Stomach (tissue), 8 donors: ENCODE measurements at regions not wholly inside any gene's neighbourhood (a gene's known extent, or its start where the extent isn't known, plus 50 kb on each side); places are given as distances from the start of the nearest gene placed in this dataset.

Experiments
- DNase-seq, 2 donors: peaks; one replicate each; pipeline versions ENCODE4 v3.0.0 to v3.0.0-alpha.2; 2013 to 2019
- H3K27ac ChIP-seq, 5 donors: fragments of 200-600 bp in 4 of 5; sonication (generic) in 4 of 5; one replicate each; pipeline ENCODE4 v1.5.1; 2013 to 2019; ENCODE audit warnings: mild to moderate bottlenecking in 1 of 5, moderate library complexity in 1 of 5
- H3K27me3 ChIP-seq, 3 donors: fragments of 200-600 bp; sonication (generic); one replicate each; pipeline ENCODE4 v1.5.1; 2017 to 2019; ENCODE audit warnings: mixed run types in 1 of 3
- H3K36me3 ChIP-seq, 4 donors: fragments of 200-600 bp; sonication (generic); 1 replicate in 3 of 4; 2 replicates in 1 of 4; pipeline ENCODE4 v1.5.1; 2016 to 2019
- H3K4me1 ChIP-seq, 4 donors: fragments of 200-600 bp; sonication (generic); one replicate each; pipeline ENCODE4 v1.5.1; 2016 to 2019
- H3K4me3 ChIP-seq, 4 donors: fragments of 200-600 bp; sonication (generic) in 3 of 4; one replicate each; pipeline ENCODE4 v1.5.1; 2016 to 2019; ENCODE audit warnings: mild to moderate bottlenecking in 1 of 4
- H3K9me3 ChIP-seq, 4 donors: fragments of 200-600 bp; sonication (generic); one replicate each; pipeline ENCODE4 v1.5.1; 2016 to 2019
- CTCF ChIP-seq, 7 experiments: fragments of 450-650 bp in 4 of 7; fragments of 200-600 bp in 3 of 7; sonication (generic) in 3 of 7; IDR thresholded peaks; one replicate each; pipeline ENCODE4 v1.5.1; 2016 to 2019; ENCODE audit warnings: antibody characterized with exemption in 7 of 7, control low read depth in 2 of 7, mild to moderate bottlenecking in 1 of 7
- EP300 ChIP-seq: sonication (generic); formaldehyde crosslinking; IDR thresholded peaks from one replicate; pipeline ENCODE4 v1.6.1; 2017; ENCODE audit warnings: antibody characterized with exemption
- POLR2A ChIP-seq, 4 donors: fragments of 450-650 bp; IDR thresholded peaks; one replicate each; pipeline ENCODE4 v1.6.1; 2016; ENCODE audit warnings: antibody characterized with exemption in 4 of 4, control low read depth in 2 of 4, mild to moderate bottlenecking in 1 of 4, moderate library complexity in 1 of 4
- POLR2AphosphoS5 ChIP-seq, 3 donors: sonication (generic); formaldehyde crosslinking; IDR thresholded peaks; one replicate each; pipeline ENCODE4 v1.6.1; 2016; ENCODE audit warnings: antibody characterized with exemption in 3 of 3
- WGBS, 5 donors: extraction: QIAGEN DNeasy Blood & Tissue Kit in 3 of 5; methylation state at CpG; one replicate each; pipeline versions ENCODE4 v1.1.5 to v1.1.7; 2013 to 2018; 5-methylcytosine and 5-hydroxymethylcytosine counted together
- intact Hi-C: fragments of 100-400 bp; cut with DNase I; formaldehyde crosslinking; loops from one replicate; pipeline ENCODE4 v1.15.1; 2023; ENCODE audit warnings: low total_unique reads
- donor health status: healthy with polysubstance abuse.
- donor health status: Bipolar disorder and iron deficiency.
- donor health status: healthy.

DNA sequence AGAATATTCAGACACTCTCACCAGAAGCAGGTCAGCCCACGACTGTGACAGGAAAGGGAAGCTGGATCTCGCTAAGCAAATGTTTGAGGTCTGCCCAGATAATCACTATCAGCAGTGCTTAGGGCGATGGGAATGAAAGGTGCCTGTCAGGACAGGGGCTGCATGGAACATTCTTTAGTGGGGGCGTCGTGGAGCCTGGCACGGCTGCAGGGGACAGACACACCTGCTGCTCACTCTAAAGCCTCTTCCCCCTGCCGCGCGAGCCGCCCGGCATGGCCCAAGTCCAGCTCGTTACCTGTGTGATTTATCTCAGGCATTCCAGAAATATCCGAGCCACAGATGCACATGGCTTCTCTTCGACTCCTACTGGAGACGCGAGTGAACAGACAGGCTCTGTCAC lies 235.5 kb downstream of the GLRX3 start:
- intact Hi-C loops: no loop called here
- no peak overlapping the region for H3K4me3 ChIP-seq
- H3K27me3 ChIP-seq: peaks cover 0 to 22% (median 0%) of the 10 kb centered on the region in 3 donors
- 30 to 56% (median 34%) methylated on average over 11 to 16 of the region's 16 CpGs for WGBS, 5 donors
- H3K9me3 ChIP-seq: peaks cover 0 to 15% (median 4%) of the 10 kb centered on the region in 4 donors
- peak in 1 of 2 donors; percentile 14 for DNase-seq
- H3K36me3 ChIP-seq: no peaks in the 10 kb centered on the region
- no peaks in the 10 kb centered on the region for H3K4me1 ChIP-seq
- H3K27ac ChIP-seq: no peak overlapping the region
- TF ChIP-seq POLR2A (IDR thresholded peaks at IDR 0.05): no peak
- TF ChIP-seq EP300: no peak
- TF ChIP-seq CTCF (IDR thresholded peaks at IDR 0.05): no peak
- TF ChIP-seq POLR2AphosphoS5 (IDR thresholded peaks at IDR 0.05): no peak

DNA sequence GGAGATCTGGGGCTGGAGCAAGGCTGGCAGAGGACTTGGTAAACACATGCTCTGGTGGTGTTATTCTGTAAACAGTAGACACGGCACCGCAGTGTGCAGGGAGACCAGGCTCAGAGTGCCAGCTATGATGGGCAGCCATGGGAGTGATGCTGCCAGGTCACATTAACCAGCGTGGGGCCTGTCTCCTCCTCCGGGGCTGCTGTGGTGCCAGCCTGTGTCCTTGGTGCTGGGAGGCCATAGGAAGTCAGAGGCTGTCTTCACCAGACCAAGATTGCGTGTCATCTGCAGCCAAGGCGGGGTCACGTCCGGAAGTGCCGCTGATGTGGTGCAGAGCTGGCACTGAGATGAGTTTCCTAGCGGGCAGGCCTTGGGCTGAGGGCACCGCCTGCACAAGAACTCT lies 236.0 kb downstream of the GLRX3 start:
- no peak overlapping the region for H3K27ac ChIP-seq
- intact Hi-C loops: no loop called here
- TF ChIP-seq CTCF (IDR thresholded peaks at IDR 0.05) (no peak), POLR2AphosphoS5 (IDR thresholded peaks at IDR 0.05) (no peak), EP300 (no peak), POLR2A (IDR thresholded peaks at IDR 0.05) (no peak)
- WGBS, 5 donors: 84 to 87% (median 87%) methylated on average over 10 to 11 of the region's 11 CpGs
- H3K27me3 ChIP-seq: peaks cover 0 to 22% (median 0%) of the 10 kb centered on the region in 3 donors
- peak in 1 of 2 donors; percentile 17 for DNase-seq
- no peaks in the 10 kb centered on the region for H3K36me3 ChIP-seq
- H3K4me3 ChIP-seq: no peak overlapping the region
- H3K9me3 ChIP-seq: peaks cover 0 to 15% (median 4%) of the 10 kb centered on the region in 4 donors
- H3K4me1 ChIP-seq: no peaks in the 10 kb centered on the region

GRCh38 chr10:130372866-130373265 lies 236.7 kb downstream of the GLRX3 start:
- H3K27ac ChIP-seq: no peak overlapping the region
- TF ChIP-seq EP300 (no peak), POLR2A (IDR thresholded peaks at IDR 0.05) (no peak), POLR2AphosphoS5 (IDR thresholded peaks at IDR 0.05) (no peak)
- H3K27me3 ChIP-seq: peaks cover 0 to 25% (median 0%) of the 10 kb centered on the region in 3 donors
- peak in 1 of 2 donors; percentile 10 for DNase-seq
- intact Hi-C loops: no loop called here
- WGBS, 5 donors: 58 to 73% (median 66%) methylated on average over 9 of the region's 9 CpGs
- H3K36me3 ChIP-seq: no peaks in the 10 kb centered on the region
- H3K4me1 ChIP-seq: no peaks in the 10 kb centered on the region
- no peak overlapping the region for H3K4me3 ChIP-seq
- H3K9me3 ChIP-seq: peaks cover 0 to 12% (median 4%) of the 10 kb centered on the region in 4 donors

DNA sequence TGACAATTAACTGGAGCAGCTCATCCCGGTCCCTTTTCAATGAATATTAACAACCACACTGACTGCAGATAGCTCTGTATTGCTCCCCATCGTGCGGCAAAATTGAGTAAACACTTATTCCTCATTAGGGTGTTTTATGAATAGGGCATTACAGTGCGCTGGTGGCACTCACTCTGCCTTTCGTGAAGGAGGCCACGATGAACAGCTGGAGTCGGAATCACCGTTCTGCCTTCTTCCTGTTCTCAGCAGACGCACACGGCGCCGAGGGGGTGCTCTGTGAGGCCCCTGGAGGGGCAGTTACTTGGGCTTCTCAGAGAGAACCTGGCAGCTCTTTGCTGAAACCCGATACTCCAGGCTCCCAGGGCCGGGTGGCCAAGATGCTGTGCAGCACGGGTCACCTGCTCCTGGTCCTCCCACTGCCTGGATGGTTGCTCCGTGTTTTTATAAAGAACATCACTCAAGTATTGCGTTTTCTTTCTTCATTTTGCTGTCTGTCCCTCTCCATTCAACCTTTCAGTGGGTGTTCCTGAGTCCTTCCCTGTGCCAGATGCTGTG lies 241.9 kb downstream of the GLRX3 start:
- no peak for DNase-seq
- WGBS, 5 donors: 49 to 59% (median 56%) methylated on average over 17 of the region's 17 CpGs
- Histone ChIP-seq H3K36me3 (no peaks in the 10 kb centered on the region), H3K27me3 (peaks cover 0 to 18% (median 0%) of the 10 kb centered on the region in 3 donors), H3K4me1 (no peaks in the 10 kb centered on the region), H3K9me3 (peaks cover 0 to 29% (median 16%) of the 10 kb centered on the region in 4 donors), H3K4me3 (no peak overlapping the region), H3K27ac (no peak overlapping the region)
- TF ChIP-seq POLR2A (IDR thresholded peaks at IDR 0.05) (no peak), EP300 (no peak), CTCF (IDR thresholded peaks at IDR 0.05) (no peak), POLR2AphosphoS5 (IDR thresholded peaks at IDR 0.05) (no peak)
- intact Hi-C loops: no loop called here
